GM19452 (cell line): ENCODE measurements at regions not wholly inside any gene's neighbourhood (a gene's known extent, or its start where the extent isn't known, plus 50 kb on each side); places are given as distances from the start of the nearest gene placed in this dataset.
"Not testable (repeated sequence)": the region's sequence is repeated elsewhere in the genome, so short reads cannot be mapped to it uniquely, and the experiment has no call there.

Experiments
- ATAC-seq: cut with Tn5 transposase; IDR thresholded peaks from one replicate; pipeline ENCODE4 v1.9.1; 2021; ENCODE audit not compliant: unreplicated experiment

- no peak for ATAC-seq
These were observed 151.8 kb upstream of the EPB41L4A start for GRCh38 chr5:112570708-112571444.

GRCh38 chr5:112573441-112573840, 154.4 kb upstream of the EPB41L4A start:
- ATAC-seq, result no peak

- no peak for ATAC-seq
These were observed 155.5 kb upstream of the EPB41L4A start for GRCh38 chr5:112574536-112574935.

- ATAC-seq, result no peak
These were observed 157.3 kb upstream of the EPB41L4A start for GRCh38 chr5:112576298-112576925.

GRCh38 chr5:112579599-112580170, 158.0 kb upstream of the APC start:
- ATAC-seq, result no peak

- no peak for ATAC-seq
These were observed 155.8 kb upstream of the APC start for GRCh38 chr5:112581811-112582320.

GRCh38 chr5:112583166-112583565, 154.5 kb upstream of the APC start:
- ATAC-seq, result no peak

- ATAC-seq, result no peak
These were observed 152.9 kb upstream of the APC start for GRCh38 chr5:112584781-112585180.

- ATAC-seq, result no peak
These were observed 151.1 kb upstream of the APC start for GRCh38 chr5:112586596-112587062.

GRCh38 chr5:112590858-112591257, 146.8 kb upstream of the APC start:
- not testable (repeated sequence) for ATAC-seq

- ATAC-seq, result no peak
These were observed 143.4 kb upstream of the APC start for GRCh38 chr5:112594095-112594850.

GRCh38 chr5:112594941-112595340, 142.7 kb upstream of the APC start:
- ATAC-seq, result no peak

GRCh38 chr5:112597831-112598230, 139.9 kb upstream of the APC start:
- ATAC-seq, result no peak

- not testable (repeated sequence) for ATAC-seq
These were observed 137.2 kb upstream of the APC start for GRCh38 chr5:112600510-112600909.

- peak; percentile 74 for ATAC-seq
These were observed 132.7 kb upstream of the APC start for GRCh38 chr5:112604732-112605630.

GRCh38 chr5:112608975-112609374, 128.7 kb upstream of the APC start:
- no peak for ATAC-seq

GRCh38 chr5:112612663-112613062, 125.0 kb upstream of the APC start:
- ATAC-seq, result no peak

GRCh38 chr5:112614285-112614684, 123.4 kb upstream of the APC start:
- ATAC-seq, result no peak

GRCh38 chr5:112614986-112615385, 122.7 kb upstream of the APC start:
- ATAC-seq, result no peak

GRCh38 chr5:112616812-112617547, 120.7 kb upstream of the APC start:
- no peak for ATAC-seq
